NCI-H2171 (cell line): ENCODE measurements at regions not wholly inside any gene's neighbourhood (a gene's known extent, or its start where the extent isn't known, plus 50 kb on each side); places are given as distances from the start of the nearest gene placed in this dataset.
A peak's percentile ranks its signal among the peaks of the same experiment; 100 is the strongest.

Source experiments
- DNase-seq: peaks from one replicate; lab custom pipeline; 2025; lab: John Stamatoyannopoulos, UW

- no peak for DNase-seq
Observed at GRCh38 chr2:237150186-237150585, 64.5 kb downstream of the COPS8 start.

- no peak for DNase-seq
Observed at GRCh38 chr2:237150831-237151375, 65.2 kb downstream of the COPS8 start.

- DNase-seq, result no peak
Observed at GRCh38 chr2:237152361-237152760, 66.7 kb downstream of the COPS8 start.

GRCh38 chr2:237153181-237153580, 67.5 kb downstream of the COPS8 start:
- DNase-seq, result no peak

- DNase-seq, result peak; percentile 27
Observed at GRCh38 chr2:237154082-237154638, 68.5 kb downstream of the COPS8 start.

GRCh38 chr2:237154884-237155851, 69.5 kb downstream of the COPS8 start:
- DNase-seq, result no peak

GRCh38 chr2:237156031-237156856, 70.6 kb downstream of the COPS8 start:
- no peak for DNase-seq

GRCh38 chr2:237156857-237157779, 71.4 kb downstream of the COPS8 start:
- DNase-seq, result no peak

GRCh38 chr2:237157780-237158102, 72.1 kb downstream of the COPS8 start:
- DNase-seq, result no peak

- DNase-seq, result no peak
Observed at GRCh38 chr2:237158194-237158593, 72.5 kb downstream of the COPS8 start.

- no peak for DNase-seq
Observed at GRCh38 chr2:237159006-237159911, 73.6 kb downstream of the COPS8 start.

- no peak for DNase-seq
Observed at GRCh38 chr2:237160271-237160919, 74.7 kb downstream of the COPS8 start.

- DNase-seq, result no peak
Observed at GRCh38 chr2:237161189-237161588, 75.5 kb downstream of the COPS8 start.

- DNase-seq, result no peak
Observed at GRCh38 chr2:237162959-237163358, 77.3 kb downstream of the COPS8 start.

- no peak for DNase-seq
Observed at GRCh38 chr2:237164474-237165042, 78.9 kb downstream of the COPS8 start.

GRCh38 chr2:237165405-237166276, 80.0 kb downstream of the COPS8 start:
- no peak for DNase-seq

GRCh38 chr2:237167038-237167437, 81.3 kb downstream of the COPS8 start:
- DNase-seq, result no peak

- no peak for DNase-seq
Observed at GRCh38 chr2:237167934-237168333, 82.2 kb downstream of the COPS8 start.
